HG03045 (cell line): ENCODE measurements at regions not wholly inside any gene's neighbourhood (a gene's known extent, or its start where the extent isn't known, plus 50 kb on each side); places are given as distances from the start of the nearest gene placed in this dataset.

Experiments used
- ATAC-seq: cut with Tn5 transposase; IDR thresholded peaks from one replicate; pipeline ENCODE4 v1.9.1; 2021; ENCODE audit warnings: mild to moderate bottlenecking, moderate library complexity; ENCODE audit not compliant: unreplicated experiment

DNA sequence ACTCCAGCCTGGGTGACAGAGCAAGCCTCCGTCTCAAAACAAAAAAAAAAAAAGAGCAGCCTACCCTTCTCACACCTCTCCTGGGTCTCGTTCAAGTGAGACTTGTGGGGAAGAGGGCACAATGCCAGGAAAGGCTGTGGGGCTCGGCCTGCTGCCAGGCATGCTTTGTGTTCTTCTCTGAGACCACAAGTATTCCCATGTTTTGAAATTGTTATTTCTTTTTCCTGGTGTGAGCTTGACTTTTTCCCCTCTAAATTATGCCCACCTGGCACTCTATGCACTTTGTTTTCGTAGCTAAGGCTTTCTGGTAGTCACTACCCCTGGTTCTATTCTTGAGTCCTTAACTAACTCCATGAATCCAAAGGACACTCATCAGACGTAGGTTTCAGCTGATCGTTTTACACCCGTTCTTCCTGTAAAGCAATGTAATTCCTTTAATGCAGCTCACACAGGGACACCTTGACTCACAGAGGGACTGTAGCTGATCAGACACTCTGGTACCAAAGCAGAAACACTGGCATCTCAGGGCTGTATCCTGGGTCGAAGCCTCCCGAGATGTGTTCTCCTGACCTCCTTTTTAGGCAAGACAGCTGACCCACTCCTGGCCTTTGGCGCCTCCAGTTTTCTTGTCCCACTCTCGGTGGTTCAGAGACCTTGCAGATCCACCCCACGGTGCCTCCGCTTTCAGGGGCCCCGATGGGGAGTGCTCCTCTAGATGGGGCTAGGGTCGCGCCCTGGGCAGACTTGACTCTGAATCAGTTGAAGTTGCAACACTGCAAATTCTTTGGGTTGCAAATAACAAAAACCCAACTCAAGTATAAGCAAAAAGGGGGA lies 193.3 kb upstream of the AGAP1 start:
- ATAC-seq, result no peak

DNA sequence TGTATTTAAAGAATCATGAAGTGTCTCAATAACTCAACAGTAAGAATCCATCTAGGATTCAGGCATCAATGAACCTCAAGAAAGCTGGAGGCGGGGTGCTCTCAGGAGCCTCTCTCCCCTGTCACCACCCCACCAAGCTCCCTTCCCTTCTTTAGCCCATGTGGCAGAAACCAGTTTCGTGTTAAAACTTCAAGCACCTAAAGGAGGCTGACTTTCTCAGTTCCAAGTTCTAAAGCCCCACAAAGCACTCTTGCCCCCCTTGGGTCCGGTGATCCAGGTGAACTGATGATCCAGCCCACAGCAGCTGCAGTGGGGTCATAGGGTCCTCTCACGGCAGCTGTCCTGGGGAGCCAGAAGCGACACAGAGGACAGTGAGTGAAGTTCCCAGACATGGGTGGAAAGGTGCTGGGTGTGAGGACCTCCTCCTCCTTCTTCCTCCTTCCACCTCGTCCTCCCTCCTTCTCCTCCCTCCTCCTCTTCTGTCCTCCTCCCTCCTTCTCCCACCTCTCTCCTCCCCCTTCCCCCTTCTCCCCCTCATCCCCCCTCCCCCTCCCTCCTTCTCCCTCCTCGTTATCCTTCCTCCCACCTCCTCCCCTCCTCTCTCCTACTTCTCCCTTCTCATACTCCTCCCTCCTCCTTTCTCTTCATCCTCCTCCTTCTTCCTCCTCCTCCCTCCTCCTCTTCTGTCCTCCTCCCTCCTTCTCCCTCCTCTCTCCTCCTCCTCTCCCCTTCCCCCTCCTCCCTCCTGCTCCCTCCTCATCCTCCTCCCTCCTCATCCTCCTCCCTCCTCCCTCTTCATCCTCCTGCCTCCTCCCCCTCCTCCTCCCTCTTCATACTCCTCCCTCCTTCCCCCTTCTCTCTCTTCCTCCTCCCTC lies 192.4 kb upstream of the AGAP1 start:
- no peak for ATAC-seq

- ATAC-seq, result no peak
Measured at GRCh38 chr2:235302263-235302662, 191.6 kb upstream of the AGAP1 start.

DNA sequence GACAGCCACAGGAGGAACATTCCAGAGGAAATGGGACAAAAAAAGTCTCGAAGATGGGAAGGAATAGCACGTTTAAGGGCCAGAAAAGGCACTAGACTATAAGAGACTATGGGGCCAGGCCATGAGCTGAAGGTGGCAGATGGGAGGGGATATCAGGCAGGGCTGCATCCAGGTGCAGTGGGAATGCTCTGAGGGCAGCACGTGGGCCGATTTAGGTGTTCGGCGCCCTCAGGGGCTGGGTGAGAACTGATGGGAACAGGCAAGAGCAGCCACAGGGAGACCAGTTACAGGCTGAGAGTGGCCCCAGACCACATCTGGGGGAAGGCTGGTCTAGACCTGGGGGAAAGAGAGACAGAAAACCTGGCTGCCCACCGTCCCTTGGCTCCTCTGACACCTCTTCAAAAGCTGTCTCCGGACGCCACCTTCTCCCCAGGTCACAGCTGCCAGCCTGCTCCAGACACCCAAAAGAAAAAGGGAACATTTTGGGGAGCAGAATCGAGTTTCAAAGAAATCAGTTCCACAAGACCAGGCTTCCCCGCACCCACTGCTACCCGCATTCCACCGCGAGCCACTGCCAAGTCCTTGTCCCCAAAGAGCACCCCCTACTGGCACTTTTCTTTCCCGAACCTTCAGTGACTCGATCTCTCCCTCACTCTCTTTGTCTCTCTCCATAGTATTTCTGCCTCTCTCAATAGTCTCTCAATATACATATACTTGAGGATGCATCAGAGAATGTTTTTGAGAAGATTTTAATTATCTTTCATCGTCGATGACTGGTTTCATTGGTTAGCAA lies 190.1 kb upstream of the AGAP1 start:
- no peak for ATAC-seq

- ATAC-seq, result no peak
Measured at GRCh38 chr2:235305678-235306077, 188.2 kb upstream of the AGAP1 start.

GRCh38 chr2:235311044-235311443 lies 182.8 kb upstream of the AGAP1 start:
- no peak for ATAC-seq

DNA sequence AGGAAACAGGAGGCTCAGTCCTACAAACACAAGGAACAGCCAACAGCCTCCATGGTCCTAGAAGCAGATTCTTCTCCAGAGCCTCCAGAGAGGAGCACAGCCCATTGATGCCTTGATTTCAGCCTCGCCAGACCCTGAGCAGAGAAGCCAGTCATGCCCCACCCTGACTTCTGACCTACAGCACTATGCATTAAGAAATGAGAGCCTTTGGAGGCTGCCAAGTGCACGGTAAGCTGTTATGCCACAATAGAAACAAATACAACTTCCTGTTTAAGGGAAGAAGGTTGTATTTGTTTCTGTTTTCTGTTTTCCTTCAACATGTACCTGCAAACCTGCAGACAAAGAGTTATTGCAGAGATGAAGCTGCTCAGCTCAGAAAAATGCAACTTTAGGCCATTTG lies 181.3 kb upstream of the AGAP1 start:
- no peak for ATAC-seq

DNA sequence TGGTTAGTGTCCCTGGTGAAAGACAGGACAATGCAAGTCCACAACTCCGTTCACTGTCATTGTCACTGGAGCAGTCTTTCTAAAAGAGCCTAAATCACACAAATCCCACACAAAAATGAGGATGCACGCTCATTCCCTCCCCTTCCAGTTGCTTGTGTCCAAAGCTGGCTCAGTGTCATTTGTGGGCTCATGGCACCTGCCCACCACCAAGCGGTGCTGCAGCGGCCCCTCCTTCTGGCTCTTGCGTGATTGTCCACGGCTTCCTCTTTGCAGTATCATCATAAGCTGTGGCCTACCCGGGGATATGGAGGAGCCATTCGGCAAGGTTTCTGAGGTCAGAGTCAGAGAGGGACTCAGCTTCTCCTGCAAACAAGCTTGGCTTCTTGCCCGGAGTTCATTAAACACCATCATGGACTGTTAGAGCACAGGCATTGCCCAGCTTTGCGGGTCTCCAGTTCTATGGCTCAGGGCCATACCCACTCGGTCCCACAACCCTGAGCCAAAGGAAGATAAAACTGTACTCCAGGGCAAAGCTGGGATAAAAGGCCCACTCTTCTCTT lies 179.4 kb upstream of the AGAP1 start:
- no peak for ATAC-seq

- no peak for ATAC-seq
Measured at GRCh38 chr2:235319095-235319494, 174.7 kb upstream of the AGAP1 start.

DNA sequence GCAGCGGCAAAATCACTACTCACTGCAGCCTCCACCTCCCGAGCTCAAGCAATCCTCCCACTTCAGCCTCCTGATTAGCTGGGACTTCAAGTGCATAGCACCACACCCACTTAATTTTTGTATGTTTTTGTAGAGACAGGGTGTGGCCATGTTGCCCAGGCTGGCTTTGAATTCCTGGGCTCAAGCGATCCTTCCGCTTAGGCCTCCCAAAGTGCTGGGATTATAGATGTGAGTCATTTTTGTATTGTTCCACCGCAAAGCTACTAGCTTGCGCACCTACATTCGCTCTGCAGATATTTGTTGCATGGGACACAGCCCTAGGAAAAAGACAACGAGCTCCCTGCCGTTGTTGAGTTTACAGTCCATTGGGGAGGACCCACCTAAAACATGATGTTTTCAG lies 173.5 kb upstream of the AGAP1 start:
- ATAC-seq, result no peak

GRCh38 chr2:235324324-235324723 lies 169.5 kb upstream of the AGAP1 start:
- ATAC-seq, result no peak

- no peak for ATAC-seq
Measured at GRCh38 chr2:235325151-235325550, 168.7 kb upstream of the AGAP1 start.

GRCh38 chr2:235328991-235329390 lies 164.9 kb upstream of the AGAP1 start:
- no peak for ATAC-seq

DNA sequence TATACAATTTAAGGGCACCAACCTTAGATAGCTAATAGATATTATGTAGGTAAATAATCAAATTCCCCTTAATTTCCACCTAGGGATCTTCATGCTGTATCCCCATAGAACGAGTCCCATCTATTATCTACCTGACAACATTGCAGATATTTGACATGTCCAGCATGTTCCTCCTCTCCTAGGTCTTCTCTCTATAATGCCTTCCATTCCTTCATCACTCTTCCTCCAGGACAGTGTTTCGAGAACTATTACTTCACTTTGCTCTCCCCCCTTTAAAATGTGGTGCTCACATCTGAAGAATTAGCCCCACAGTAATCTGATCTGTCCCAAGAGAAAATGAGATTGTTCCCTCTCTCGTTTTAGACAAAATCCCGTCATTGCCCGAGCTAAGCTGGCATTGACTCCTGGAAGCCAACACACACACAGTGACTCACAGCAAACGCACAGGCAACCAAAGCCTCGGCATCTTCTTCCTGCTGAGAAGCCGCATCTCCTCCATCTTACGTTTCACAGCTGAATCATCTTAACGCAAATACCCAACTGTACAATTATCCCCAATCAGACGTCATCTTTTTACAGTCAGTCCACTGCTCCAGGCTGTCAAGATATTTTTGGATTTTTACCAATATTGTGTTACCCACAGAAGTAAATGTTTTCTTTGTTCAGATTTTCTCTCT lies 162.9 kb upstream of the AGAP1 start:
- no peak for ATAC-seq

- ATAC-seq, result no peak
Measured at GRCh38 chr2:235332240-235332890, 161.5 kb upstream of the AGAP1 start.

DNA sequence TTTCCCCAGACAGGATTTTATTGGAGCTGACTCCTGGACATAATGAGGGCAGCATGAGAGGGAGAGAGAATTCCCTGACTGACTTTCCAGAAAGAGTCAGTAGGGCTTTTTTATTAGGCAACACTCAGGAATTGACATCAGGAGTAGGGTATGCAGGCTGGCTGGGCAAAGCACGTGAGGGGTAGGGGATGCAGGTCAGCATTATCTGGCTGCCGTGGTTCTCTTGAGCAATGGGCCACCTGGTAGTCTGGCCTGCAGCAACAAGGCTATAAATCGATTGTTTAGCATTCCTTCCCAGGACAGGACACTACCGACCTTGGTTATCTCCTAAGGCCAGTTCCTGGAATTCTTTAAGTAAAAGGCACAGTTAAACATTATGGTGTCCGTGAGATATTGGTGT lies 160.8 kb upstream of the AGAP1 start:
- no peak for ATAC-seq

- ATAC-seq, result no peak
Measured at GRCh38 chr2:235334179-235334578, 159.7 kb upstream of the AGAP1 start.

DNA sequence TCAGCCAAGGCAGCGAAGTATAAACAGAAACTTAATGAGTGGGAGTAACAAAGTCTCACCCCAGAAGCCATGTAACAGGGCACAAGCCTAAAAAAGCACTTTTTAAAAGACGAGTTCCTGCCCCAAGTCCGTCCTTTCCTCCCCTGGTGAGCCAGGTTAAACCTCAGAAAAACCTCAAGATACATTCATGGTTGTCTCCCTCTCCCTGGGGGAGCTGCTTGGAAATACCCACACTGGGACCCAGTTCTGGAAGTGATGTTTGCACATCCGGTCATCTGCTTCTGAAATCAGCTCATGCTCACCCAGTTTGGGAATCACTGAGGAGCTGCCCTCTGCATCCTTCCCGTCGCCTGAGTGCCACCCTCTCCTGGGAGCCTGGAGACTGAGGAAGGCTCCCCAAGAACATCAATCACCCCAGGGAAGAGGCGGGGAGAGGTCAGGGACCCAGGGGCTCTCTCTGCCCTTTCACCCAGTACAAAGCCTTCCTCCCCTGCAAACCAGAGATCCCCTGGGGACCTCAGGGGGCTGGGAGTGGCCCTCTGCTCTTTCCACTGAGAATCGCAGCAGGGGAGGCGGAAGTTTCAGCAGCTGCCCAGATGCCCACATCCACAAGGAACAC lies 150.6 kb upstream of the AGAP1 start:
- ATAC-seq, result no peak

DNA sequence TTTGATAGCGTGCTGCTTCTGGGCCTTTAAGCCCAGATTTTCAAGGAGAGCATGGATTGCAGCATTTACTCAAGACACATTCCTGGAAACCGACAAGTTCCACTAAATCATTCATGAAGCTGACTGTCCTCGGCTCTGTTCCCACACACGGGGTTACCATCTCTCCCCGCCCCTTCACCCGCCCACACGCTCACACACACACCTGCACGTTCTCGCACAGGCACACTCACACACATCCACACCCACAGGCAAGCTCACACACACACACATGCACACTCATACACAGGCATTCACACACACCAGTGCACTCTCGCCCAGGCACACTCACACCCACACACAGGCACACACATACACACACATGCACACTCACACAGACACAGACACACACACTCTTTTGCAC lies 150.0 kb upstream of the AGAP1 start:
- no peak for ATAC-seq
